GM18508 (cell line): ENCODE measurements at regions not wholly inside any gene's neighbourhood (a gene's known extent, or its start where the extent isn't known, plus 50 kb on each side); places are given as distances from the start of the nearest gene placed in this dataset.

Experiments used
- ATAC-seq: cut with Tn5 transposase; IDR thresholded peaks from one replicate; pipeline ENCODE4 v1.9.1; 2021; ENCODE audit warnings: moderate number of reproducible peaks; ENCODE audit not compliant: insufficient read depth, unreplicated experiment

DNA sequence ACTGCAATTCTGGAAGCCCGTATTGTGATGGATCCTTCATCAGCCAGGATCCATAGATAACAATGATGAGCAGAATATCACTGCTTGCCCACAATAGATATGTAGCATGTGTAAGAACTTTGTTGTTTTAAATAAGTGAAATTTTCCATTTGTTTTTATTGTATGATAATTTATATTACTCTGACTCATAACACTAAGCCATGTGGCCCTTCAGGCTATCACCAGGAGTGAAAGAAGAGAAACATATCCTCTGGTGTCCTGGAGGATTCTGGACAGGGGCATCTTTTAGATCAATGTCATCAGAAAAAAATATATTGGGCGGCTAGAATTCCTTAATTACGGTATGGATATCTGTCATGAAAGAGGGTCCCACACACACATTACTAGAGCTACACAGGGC is 167.5 kb downstream of the SLC6A15 start:
- ATAC-seq = no peak

DNA sequence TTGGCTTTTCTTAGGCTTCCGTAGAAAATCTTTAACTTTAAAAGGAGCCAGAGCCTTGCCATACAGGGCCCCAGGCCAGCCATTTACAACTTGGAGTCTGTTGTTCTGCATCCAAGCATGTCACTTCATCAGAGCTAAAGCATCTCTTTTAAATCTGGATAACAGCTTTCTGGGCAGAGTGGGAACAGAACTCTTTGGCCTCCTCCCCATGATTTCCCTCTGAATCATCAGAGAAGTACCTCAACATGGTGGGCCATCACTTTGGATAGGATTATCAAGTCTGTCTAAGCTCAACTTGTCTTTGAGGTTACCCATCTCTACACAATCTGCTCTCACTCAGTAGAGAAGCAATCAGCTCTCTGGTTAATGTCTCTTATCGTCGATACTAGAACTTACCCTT is 170.9 kb downstream of the SLC6A15 start:
- no peak for ATAC-seq

DNA sequence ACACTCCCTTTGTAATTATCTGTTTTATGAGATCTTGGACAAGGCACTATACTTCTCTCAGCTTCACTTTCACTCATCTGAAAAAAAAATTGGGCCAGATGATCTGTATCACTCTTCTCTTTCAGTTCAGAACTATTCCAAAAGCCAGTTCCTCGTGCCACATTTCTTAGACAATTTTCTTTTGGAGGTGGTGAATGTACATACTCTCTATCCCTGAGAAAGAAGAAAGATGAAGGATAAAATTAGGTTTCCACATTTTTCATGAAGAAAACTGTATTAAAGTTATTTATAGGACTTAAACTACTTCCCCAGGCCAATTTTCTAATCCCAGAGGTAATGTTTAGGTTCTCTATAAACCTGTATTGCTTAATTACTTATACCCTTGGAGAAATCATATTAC is 171.6 kb downstream of the SLC6A15 start:
- no peak for ATAC-seq

DNA sequence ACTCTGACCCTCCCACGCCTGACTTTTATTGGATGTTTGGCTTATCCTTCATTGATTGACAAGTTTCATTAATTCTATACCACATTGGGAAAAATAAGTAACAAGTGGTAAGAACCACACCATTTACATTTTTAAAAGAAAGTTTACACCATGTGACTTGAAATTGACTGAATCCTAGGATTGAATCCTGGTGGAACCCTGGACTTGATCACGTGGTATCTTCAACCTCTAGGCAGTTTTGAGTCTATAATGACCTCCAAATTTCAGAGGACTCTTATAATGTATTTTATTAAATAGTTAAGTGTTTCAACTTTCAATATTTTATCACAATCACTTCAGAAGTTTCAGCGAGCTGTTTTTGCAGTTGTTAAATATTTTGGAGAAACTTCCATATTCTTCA is 172.0 kb downstream of the SLC6A15 start:
- ATAC-seq = no peak

DNA sequence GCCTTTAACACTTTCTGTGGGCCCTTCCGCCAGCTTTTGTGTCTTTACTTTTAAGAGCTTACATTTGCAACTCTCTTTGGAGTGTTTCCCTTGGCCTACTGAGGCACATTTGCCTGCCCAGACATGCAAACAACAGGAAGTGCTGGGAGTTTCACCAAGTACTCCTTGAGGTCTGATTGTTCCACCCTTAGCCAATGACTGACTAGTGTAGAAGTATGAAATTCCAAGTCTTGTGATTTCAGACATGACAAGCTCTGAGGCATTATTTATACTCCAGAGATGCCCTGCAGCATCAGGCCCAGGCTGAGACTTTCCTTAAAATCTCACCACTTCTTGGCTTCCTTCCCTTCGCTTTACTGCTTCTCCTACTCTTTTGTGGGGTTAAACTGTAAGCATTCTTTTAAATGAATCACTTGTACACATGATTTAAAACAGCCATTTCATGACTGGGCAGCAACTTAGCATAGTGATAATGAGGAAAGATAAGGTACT is 174.1 kb downstream of the SLC6A15 start:
- ATAC-seq = no peak

DNA sequence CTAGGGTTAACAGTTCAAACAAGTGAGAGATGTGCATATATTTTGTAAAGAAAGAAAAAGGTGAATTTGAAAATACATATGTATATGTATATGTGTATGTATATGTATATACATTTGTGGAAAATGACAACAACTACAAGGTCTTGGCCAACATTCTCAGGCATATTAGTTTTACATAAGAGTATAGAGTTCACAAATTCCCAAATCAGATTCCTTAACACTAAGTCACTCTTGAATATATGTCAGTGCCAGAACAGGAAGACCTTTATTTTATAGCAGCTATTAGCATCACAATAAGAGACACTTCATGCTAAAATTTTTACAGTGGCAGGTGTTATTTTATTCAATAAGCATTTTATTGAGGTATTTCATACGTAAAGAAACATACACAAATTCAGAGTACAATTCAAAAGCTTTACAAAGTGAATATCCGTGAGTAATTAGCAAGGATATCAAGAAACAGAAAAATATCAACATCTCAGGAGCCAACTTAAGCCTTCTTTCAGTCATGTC is 179.7 kb downstream of the SLC6A15 start:
- no peak for ATAC-seq

DNA sequence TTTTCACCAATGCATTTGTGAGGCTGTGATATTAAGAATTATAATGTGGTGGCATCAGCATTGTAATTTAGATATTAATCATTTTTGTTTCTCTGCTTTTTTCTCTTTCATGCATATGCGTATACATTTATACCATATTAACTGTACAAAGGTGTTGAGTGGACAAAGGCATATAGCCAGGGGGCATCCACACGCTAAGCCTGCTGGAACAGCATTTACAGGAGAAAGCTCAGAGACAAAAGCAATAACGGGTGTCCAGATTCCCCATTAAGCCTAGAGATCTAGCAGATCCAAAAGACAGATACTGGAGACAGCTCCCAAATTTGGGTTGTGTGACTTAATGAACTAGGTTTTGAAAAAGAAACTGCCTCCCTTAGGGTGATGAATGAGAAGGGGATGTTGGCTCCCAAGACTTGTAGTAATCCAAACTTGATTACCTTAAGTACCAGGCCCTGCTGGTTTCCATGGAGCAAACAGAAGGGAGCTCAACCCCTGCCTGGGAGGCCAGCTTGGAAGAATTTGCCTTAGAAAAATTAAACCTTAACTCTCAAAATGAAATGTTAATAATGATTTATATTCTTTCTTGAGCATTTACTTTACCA is 181.9 kb downstream of the SLC6A15 start:
- ATAC-seq = no peak

DNA sequence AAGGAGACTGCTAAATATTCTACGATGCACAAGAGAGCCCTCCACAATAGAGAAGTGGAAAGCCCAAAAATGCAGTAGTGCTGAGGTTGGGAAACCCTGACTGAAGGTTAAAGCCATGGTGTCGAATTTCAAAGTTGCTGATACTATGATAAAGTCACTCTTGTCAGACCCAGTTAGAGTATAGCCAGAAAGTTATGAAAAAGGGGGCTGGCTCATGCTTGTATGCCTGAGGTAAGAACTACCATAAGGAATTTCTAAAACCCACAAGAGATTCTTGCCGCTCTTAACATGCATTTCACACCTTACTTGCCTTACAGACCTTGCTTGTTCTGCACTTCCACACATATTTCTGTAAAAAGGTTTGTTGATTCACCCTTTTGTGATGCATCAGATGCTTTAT is 184.6 kb downstream of the SLC6A15 start:
- ATAC-seq = no peak

DNA sequence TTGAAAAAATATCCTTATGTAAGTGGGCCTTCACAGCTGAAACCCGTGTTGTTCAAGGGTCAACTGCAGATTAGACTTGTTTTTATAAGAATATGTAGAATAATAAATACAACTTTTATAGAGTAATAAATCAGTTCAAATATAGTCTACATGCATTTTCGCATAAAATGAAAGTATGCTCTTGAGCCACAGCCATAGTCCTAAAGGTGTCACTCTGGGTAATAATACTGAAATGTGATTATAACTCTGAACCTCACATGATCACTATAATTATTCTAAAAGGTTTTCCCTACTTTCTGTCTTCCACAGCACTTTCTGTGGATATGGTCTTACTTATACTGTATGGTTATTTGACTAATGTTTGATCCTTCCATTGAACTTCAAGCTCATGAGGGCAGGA is 185.8 kb downstream of the SLC6A15 start:
- ATAC-seq = no peak

DNA sequence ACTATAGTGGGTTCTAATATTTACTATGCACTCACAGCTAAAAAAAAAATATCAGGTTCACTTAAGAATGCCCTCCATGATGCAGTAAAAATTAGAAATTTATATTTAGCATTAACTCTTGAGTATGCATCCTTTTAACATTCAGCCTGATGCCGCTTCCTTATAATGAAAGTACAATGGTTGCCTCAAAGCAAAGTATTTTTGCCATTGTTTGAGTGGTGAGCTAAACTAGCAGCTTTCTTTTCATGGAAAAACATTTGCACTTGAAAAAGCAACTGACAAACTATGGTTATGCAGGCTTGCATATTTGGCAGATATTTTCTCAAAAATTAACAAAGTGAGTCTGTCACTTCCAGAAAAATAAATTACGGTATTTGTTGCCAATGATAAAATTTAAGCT is 188.6 kb downstream of the SLC6A15 start:
- no peak for ATAC-seq

DNA sequence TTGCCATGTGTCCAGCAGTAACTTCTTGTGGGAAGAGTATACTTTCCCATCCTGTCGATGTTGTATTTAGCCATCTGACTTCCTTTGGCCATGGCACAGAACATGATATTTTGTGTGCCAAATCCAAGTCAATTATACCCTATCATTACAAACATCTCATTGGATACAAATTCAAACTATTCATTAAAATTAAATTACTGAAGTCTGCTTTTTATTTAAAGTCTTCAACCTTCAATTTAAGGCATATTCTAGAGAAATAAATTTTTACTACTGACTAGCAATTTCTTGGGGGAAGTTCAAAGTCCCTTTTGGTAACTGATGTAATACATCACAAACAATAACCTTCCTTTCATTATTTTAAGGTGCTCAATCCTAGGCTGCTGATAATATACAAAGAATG is 192.6 kb downstream of the SLC6A15 start:
- ATAC-seq = no peak

DNA sequence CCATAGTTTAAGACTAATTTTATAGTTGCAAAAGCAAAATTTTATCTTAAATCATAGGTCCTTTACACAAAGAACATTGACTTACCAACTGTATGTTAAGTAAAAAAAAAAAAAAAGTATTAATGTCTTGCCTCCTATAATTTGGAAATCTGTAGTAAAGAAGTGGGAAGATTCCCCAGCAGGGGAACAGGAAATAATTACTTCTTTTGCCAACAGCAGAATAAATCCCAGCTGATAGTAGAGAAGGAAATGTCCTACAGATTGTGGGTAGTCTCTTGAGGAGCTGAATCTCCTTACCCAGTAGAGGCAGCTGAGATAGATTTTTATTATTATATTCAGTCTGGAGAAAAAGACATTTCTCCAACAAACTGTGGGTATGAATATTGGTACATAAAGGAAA is 193.7 kb downstream of the SLC6A15 start:
- no peak for ATAC-seq

DNA sequence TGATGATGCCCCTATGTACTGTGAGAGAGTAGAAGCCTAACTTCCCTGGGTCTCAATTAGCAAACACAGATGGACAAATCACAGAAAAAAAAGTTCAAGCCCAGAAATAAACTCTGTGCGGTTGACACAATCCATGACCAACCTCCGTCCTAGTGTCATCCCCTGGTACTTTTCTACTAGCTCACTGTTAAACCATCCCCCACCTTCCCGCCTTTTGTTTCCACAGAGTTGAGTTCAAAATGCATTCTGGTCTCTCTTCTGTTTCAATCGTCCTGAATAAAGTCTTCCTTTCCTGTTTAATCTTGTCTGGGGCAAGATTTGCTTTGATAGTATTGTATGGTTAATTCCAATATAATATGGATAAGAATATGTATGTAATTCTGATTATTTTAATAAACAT is 199.9 kb downstream of the SLC6A15 start:
- no peak for ATAC-seq

DNA sequence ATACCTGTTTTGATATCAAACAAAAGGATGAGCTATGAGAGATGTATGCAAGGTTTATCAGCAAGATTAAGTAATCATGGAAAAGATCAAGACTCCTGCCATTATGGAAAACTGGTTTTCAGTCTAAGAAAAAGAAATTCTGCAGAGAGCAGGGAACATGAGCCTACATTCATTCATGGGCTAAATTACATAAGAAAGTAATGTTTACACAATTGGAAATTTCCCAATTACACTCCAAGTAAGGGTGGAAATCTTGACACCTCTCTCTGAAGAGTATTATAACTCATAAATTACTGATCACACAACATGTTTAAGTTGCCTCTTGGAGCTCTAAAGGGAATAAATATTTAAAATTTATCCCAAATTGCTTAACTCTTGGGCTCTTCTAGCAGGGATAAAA is 206.2 kb downstream of the SLC6A15 start:
- ATAC-seq = no peak

DNA sequence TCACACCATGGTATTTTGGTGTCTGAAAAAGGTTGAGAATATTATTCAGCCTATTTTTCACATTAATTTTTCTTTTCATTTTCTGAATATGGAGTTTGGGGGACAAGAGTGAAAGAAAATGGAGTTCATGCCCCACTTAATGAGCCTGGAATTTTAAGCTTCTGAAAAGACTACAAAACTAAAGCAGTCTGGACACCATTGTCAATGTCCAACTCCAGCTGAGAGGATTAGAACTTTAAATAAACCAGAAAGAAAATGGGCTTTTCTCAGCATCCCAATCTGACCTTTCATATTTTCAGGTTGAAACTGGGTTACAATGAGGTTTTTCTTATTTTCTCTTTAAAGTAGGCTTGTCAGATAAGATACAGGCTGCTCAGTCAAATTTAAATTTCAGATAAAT is 207.7 kb downstream of the SLC6A15 start:
- ATAC-seq = no peak

DNA sequence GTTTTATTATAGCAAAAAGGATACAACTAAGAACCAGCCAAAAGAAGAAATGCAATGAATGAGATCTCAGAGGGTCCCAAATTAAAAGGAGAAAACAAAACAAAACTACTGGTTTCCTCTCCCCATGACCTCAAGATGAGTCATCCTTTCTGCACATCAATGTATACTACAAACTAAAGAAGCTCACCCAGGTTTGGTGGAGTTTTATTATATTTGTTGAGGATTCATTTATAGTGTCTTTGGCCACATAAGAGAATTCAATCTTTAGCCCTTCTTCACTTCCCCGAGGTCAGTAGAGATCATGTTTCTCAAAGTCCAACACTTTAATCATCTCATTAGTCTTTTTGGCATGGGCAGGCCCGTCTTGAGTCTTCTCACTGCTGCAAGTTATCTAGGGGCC is 210.6 kb downstream of the SLC6A15 start:
- ATAC-seq = no peak

DNA sequence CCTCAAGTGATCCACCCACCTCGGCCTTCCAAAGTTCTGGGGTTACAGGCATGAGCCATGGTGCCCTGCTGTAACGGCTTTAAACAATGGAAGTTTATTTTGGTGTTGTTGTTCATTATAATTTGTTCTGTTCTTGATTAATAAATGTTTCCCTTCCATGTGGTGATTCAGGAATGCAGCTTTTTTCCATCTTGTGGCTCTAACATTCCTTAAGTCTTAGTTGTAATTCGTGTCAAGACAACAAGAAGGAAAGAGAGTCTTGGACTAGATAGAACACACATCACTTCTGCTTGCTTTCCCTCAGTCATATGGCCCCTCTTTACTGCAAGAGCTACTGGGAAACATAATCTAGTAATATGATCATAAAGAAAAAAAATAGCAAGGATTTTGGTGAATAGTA is 211.6 kb downstream of the SLC6A15 start:
- ATAC-seq = no peak

DNA sequence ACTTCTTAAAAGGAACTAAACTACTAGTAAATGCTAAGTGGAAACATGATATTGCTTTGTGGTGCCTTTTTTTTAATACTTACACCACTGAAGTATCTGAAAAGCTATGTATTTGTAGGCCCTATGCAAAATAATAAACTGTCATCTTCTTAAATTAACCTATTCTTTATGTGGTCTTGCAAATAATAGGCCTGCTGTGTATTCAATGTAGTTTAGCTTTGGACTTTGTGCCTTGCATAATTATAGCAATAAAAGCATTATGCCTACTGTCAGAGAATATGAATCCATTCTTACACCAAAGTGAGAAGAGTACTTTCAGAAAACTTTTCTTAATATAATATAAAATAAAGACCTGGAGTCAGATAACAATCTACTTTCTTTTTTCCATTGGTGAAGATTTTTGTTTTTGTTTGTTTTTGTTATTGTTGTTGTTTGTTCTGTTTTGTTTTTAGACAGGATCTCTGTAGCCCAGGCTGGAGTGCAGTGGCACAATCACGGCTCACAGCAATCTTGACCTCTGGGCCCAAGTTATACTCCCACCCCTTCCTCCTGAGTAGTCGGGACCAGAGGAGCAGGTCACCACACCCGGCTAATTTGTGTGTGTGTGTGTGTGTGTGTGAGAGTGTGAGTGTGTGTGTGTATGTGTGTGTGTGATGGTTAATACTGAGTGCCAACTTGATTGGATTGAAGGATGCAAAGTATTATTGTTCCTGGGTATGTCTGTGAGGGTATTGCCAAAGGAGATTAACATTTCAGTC is 213.8 kb downstream of the SLC6A15 start:
- ATAC-seq = no peak

DNA sequence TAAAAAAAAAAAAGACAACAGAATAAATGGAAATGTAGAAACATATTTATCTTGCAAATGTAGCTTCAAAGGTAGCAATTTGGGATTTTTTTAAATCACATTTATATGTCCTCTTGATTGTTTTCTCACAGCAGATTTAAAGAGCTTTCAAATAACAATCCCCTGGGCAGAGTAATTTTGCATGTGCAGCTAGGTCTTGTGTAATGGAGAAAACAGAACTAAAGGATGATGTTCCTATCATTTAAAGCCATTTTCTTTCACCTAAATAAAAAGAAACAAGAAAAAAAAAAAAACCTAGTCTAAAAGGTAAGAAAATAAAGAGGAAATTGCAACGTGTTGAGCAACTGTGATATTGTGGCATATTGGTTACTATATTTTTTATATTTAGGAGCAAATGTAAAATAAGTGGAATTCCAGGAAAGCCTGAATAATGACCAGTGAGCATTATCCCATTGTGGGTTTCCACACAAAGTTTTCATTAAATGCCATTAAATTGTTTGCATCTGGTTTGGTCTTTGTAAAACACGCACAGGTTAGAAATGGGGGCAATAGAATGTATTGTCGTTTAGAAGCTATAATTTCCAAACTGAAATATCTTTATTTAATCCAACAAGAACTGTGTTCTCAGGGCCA is 215.6 kb downstream of the SLC6A15 start:
- no peak for ATAC-seq

DNA sequence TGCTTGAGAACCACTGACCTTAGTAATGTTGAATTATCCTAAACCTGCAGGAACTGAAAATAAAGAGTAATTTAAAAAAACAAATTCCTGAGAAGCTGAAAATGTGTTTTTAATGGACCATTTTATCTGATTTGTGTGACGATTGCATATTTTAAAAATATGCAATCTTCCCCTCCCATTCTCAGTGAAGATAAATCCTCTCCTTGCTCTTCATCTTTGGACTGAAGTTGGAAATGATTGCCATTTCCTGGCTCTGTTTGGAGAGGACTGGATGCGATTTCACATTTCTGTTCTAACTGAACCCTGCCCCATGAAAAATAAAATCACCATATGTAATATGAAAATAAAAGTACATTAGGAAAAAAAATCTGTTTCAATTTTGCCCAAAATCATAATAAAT is 216.3 kb downstream of the SLC6A15 start:
- ATAC-seq = no peak

DNA sequence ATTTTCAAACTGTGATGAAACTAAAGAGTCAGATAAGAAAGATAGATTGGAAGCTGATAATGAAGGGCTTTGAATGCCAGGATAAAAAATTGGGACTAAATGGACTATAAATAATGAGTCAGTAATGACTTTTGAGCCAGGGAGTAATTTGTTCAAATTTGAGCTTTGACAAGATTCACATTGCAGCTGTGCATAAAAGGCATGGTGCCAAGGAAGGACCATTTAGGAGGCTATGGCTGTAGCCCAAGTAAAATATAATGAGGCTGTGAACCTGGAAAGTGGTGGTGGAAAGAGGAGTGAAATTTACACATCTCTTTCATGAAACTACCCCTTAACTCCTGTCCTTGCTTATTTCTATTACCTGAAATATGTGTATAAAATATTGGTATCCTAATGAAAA is 218.5 kb downstream of the SLC6A15 start:
- no peak for ATAC-seq
